GM18502 (cell line): ENCODE measurements at regions not wholly inside any gene's neighbourhood (a gene's known extent, or its start where the extent isn't known, plus 50 kb on each side); places are given as distances from the start of the nearest gene placed in this dataset.
A peak's percentile ranks its signal among the peaks of the same experiment; 100 is the strongest.
"Not testable (repeated sequence)": the region's sequence is repeated elsewhere in the genome, so short reads cannot be mapped to it uniquely, and the experiment has no call there.

Experiments used
- ATAC-seq: cut with Tn5 transposase; IDR thresholded peaks from one replicate; pipeline ENCODE4 v1.9.1; 2021; ENCODE audit warnings: mild to moderate bottlenecking; ENCODE audit not compliant: unreplicated experiment, poor library complexity

DNA sequence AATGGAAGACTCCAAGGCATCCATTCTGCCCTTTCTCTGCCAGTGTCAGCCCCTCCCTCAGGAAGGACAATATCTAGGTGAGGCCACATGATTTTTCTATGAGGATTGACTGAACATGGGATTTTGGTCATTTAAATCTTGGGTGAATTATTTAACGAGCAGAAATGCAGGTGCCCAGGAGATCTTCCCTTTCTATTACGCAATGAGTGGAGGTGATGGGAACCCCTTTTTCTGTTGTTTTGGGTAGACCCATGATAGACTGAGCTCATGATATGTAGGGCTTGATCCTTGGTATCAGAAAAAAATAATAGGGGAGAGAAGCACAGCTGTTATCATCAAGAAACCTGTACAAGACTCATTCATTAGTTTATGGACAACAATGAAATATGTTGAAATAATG is 112.6 kb upstream of the SPTLC3 start:
- no peak for ATAC-seq

GRCh38 chr20:12902992-12903391 is 105.8 kb upstream of the SPTLC3 start:
- no peak for ATAC-seq

DNA sequence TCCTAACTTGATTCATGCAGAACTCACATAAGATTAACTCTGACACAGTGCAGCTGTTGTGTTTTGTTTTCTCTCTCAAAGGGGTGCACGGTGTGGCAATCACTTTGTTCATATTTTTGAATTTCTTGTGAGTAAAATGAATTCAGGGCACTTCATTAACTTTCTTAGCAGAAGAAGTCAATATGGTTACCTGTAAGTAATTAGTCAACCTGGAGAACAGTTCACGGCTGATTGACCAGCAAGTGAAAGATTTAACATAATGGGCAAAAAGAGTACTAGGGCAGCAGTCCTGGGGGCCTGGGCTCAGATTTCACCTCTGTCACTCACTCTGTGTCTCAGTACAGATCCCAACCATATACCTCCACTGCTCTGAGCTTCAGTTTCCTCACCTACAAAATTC is 102.4 kb upstream of the SPTLC3 start:
- ATAC-seq: no peak

- ATAC-seq: no peak
Measured at GRCh38 chr20:12911372-12911771, 97.4 kb upstream of the SPTLC3 start.

DNA sequence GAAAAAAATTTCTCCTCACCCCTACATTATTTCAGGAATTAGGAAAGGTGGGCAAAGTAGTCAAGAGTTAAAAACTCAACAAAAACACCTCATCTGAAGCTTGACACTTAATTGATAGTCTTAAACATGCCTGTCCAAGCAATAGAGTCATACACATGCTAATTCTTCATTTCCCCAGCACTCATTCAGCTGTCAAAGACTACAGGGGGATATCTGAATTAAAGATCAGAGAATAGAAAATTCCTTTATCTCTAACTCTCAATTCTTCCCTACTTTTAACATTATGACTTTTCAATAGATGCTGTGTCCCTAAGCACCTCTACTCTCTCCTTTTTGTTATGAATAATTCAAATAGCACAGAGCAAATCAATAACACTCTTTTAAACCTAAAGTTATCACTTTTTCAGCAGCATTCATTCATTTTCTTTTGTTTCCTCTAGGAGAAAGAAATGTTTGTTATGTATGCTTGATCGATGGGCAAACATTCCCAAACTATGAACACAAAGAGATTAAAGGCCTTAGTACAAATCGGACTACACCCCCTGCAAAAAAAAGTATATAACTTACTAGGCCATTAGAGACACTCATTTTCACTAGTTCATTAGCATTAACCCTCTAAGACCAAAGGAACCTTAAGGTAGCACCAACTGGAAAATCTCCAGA is 94.9 kb upstream of the SPTLC3 start:
- ATAC-seq: no peak

DNA sequence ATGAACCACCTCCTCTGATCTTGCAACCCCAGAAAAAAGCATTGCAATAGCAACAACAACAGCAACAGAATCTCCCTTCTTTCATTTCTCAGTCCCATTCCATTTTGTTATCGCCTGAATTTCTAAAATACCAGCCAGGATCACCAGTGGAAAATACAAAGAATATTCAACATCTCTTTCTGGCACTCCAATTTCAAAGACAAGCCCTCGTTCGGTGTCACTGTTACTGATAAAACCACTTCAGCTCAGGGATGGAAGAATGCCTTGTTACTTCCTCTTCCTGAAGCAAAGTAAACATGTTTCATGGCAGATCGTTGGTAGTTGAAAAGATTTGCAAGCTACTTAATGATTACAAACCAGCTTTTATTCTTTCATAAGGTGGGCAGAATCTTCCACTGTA is 94.0 kb upstream of the SPTLC3 start:
- no peak for ATAC-seq

DNA sequence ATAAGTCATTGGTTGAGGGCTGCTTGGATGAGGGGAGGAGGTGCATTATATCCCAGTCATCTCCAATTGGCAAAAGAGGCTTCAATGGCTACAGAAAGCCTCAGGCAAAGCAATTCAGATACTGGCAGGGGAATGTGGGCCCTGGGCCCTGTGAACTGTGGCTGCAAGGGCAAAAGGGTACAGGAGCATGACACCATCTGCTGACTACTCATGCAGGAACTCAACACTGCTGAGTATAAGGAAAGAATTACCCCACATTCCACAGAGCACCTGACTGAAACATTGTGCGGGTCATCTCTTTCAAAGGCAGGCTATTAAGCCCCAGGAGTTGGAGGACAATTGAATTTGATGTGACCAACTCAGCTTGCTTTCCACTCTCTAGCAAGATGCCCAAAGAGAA is 92.1 kb upstream of the SPTLC3 start:
- no peak for ATAC-seq

GRCh38 chr20:12924126-12924525 is 84.6 kb upstream of the SPTLC3 start:
- ATAC-seq: no peak

DNA sequence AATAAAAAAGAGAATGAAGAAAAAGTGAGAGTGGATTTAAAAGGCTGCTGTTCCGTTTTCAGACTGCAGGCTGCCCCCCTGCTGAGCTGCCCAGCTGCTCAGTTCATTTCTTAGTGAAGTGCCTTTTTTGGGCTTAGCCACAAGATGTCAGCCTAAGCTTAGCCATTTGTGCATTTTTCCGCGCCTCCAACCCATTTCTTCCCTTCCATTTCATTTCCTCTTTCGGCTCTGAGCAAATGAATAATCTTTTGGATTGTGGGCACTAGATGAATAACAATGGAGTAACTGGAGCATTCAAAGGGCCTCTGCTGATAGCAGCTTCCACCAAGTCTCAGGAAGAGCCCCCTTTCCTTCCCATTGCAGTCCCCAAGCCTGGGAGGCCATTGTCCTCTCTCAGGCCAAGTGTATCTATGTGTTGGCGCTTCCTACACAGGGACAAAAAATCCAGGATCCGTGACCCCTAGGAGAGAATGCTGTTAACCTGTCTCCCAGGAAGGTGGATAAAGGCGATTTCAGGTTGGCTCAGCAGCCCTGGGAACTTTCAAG is 83.5 kb upstream of the SPTLC3 start:
- peak; percentile 96 for ATAC-seq

DNA sequence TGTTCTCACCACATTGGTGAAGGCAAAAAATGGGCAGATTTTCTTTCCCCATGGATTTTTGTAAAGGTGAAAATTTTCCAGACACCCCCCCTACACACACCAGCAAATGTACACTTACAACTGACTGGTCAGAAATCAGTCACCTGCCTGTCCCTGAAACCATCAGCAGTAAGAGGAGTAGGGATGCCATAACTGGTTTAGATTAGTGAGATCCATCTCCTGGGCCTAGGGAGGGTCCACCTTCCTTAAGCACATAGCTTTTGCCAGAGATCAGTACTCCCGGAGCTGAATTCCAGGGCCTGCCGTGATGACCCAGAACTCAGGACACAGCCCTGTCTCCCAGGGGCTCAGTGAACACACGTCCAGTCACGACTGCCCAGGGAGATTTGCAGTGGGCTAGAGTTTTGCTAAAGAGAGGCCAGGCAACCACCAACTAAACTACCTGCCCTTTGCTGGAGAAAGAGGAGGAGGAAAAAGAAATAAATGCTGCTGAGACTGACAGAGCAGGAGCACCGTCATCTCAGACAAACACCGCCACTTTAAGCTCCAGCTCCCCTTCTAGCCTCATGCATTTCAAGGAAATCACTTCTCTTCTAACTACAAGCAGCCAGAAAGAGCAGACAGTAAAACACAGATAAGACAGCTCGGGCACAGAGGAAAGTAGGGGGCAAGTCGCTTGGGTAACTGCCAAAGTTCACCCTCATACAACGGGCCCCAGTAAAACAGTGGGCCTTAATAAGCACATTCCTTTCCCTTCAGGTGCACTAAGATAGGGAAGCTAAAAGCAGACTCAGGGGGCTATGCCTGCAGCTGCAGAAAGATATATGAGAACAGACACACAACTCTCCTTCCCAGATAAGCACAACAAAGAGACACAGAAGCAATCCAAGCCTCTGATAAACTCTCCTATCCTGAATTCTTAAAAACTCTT is 82.6 kb upstream of the SPTLC3 start:
- no peak for ATAC-seq

DNA sequence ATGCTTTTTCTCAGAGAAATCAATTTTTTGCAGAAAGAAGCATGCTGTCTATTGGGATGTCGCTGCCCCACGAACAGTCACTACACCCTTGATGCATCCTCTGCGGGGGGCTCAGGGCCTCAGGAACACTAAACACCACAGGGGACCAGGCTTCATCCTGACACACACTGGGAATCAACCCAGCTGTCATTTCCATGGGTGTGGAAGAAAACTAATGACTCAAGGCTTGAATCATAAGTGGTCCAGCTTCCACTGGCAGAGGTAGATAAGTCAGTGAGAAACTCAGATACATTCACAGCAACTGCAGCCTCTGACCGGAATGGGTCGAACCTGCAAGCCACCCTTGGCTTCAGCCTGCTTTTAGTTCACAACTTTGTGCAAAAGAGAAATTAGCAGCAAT is 81.3 kb upstream of the SPTLC3 start:
- no peak for ATAC-seq

DNA sequence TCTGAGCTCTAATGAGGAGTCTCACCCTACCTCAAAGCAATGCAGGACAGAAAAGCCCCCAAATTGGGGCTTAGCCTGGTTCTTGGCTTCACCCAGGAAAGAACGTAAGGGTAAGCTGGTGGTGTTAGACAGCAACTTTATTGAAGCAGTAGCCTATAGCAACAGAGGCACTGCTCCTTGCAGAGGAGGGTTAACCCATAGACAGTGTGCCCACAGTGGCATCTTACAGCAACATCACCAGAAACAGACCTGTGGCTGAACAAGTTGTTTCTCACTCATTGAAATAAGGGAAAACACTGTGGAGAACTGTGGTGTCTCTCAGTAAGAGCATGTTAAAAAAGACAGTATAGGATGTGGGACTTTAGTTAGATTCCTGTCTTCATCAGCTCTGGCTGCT is 80.4 kb upstream of the SPTLC3 start:
- ATAC-seq: no peak

GRCh38 chr20:12928755-12929401 is 79.9 kb upstream of the SPTLC3 start:
- ATAC-seq: peak; percentile 29

GRCh38 chr20:12936020-12936419 is 72.8 kb upstream of the SPTLC3 start:
- ATAC-seq: no peak

GRCh38 chr20:12936524-12936923 is 72.2 kb upstream of the SPTLC3 start:
- no peak for ATAC-seq

GRCh38 chr20:12941025-12941424 is 67.7 kb upstream of the SPTLC3 start:
- ATAC-seq: no peak

GRCh38 chr20:12942123-12942522 is 66.6 kb upstream of the SPTLC3 start:
- ATAC-seq: no peak

DNA sequence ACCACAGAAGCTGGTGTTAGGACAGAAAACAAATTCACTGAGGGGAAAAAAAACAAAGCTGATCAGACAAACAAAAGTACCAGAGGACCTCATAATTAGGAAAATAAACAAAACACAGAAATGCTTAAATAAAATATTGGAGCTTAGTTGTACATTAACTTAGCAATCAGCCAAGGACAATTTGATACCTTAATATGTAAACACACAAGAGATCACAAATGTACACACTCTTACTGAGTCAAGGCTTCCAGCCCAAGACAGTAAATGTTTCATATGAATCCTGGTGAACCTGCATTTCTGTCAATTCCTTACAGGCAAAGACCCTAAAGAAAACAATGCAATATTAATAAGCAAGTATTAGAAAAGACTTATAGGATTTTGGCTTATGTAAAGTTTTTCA is 62.0 kb upstream of the SPTLC3 start:
- no peak for ATAC-seq

DNA sequence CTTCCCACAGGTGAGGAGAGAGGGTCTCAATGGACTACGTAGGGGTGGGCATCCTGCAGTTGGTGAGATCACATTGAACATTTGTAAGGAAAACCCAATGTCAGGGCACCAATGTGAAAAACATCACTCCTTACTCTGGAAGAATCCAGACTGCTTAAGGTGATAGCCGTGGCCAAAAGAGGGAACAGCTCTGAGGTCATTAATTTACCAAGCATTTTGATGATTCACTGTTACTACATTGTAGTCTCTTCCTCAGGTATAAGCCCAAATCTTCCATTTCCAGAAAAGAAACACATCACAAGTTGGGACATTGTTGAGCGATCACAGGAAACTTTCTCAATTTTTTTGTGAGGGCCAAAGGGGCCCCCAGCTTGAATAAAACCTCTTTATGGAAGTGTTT is 61.1 kb upstream of the SPTLC3 start:
- ATAC-seq: no peak

- ATAC-seq: no peak
Measured at GRCh38 chr20:12949429-12949980, 59.3 kb upstream of the SPTLC3 start.

GRCh38 chr20:12954254-12954653 is 54.5 kb upstream of the SPTLC3 start:
- not testable (repeated sequence) for ATAC-seq
